Fibroblast of the aortic adventitia (primary cell): ENCODE measurements at regions not wholly inside any gene's neighbourhood (a gene's known extent, or its start where the extent isn't known, plus 50 kb on each side); places are given as distances from the start of the nearest gene placed in this dataset.
A peak's percentile ranks its signal among the peaks of the same experiment; 100 is the strongest.

Source experiments
- DNase-seq: peaks from one replicate; pipeline ENCODE4 v3.0.0-alpha.2; 2010; ENCODE audit warnings: low read depth
- H3K4me3 ChIP-seq: 2 replicates; pipeline ENCODE4 v1.5.1; 2011; ENCODE audit warnings: low read depth, mild to moderate bottlenecking, control low read depth, low read length, moderate library complexity
- TF ChIP-seq, protein P1 (sequence below): IDR thresholded peaks from 2 replicates; pipeline ENCODE4 v1.5.1; 2011; ENCODE audit warnings: mild to moderate bottlenecking, low read length, control low read depth, inconsistent platforms; ENCODE audit not compliant: insufficient read depth

GRCh38 chr3:22960105-22960984 is 242.8 kb upstream of the UBE2E2 start:
- TF ChIP-seq, protein P1, sequence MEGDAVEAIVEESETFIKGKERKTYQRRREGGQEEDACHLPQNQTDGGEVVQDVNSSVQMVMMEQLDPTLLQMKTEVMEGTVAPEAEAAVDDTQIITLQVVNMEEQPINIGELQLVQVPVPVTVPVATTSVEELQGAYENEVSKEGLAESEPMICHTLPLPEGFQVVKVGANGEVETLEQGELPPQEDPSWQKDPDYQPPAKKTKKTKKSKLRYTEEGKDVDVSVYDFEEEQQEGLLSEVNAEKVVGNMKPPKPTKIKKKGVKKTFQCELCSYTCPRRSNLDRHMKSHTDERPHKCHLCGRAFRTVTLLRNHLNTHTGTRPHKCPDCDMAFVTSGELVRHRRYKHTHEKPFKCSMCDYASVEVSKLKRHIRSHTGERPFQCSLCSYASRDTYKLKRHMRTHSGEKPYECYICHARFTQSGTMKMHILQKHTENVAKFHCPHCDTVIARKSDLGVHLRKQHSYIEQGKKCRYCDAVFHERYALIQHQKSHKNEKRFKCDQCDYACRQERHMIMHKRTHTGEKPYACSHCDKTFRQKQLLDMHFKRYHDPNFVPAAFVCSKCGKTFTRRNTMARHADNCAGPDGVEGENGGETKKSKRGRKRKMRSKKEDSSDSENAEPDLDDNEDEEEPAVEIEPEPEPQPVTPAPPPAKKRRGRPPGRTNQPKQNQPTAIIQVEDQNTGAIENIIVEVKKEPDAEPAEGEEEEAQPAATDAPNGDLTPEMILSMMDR, result peak; percentile 71
- no peak overlapping the region for H3K4me3 ChIP-seq
- peak; percentile 66 for DNase-seq

GRCh38 chr3:22962244-22962643 is 240.9 kb upstream of the UBE2E2 start:
- TF ChIP-seq, protein P1, result no peak
- H3K4me3 ChIP-seq, result no peak overlapping the region
- DNase-seq, result no peak

DNA sequence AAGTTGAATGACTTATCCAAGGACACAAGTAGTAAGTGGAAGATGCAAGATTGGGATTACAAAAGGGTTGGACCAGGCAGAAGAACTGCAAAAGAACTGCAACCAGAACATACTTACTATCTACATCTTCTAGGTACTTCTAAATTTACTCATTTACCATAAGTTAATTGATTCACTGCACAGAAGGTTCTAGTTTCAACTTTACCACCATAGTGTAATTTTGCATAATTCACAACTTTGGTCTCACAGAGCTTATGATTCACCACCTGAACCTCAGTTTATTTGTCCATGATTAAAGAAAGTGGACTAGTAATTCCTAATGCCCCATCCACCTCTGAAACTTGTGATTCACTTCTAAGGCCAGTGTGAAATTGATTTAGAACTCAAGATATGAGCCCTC is 236.8 kb upstream of the UBE2E2 start:
- H3K4me3 ChIP-seq, result no peak overlapping the region
- DNase-seq, result no peak
- TF ChIP-seq, protein P1, result no peak

DNA sequence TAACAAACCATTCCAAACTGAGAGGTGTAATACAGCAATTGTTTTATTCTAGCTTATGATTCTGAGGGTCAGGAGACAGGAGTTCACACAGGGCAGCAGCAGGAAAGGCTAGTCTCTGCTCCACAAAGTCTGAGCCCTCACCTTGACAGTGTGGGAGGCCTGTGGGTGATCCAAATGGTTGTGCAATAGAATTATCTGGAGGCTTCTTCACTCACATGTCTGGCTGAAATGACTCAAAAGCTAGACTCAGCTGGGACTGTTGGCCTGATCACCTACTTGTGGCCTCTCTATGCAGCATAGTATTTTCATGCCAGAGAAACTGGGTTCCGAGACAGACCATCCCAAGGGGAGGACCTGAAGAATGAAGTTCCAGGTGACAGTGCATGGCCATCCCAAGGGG is 233.9 kb upstream of the UBE2E2 start:
- no peak for DNase-seq
- TF ChIP-seq, protein P1, result no peak
- no peak overlapping the region for H3K4me3 ChIP-seq

- H3K4me3 ChIP-seq, result no peak overlapping the region
- no peak for DNase-seq
- TF ChIP-seq, protein P1, result no peak
Observed at GRCh38 chr3:22971497-22971896, 231.6 kb upstream of the UBE2E2 start.

- TF ChIP-seq, protein P1, result no peak
- no peak for DNase-seq
- H3K4me3 ChIP-seq, result no peak overlapping the region
Observed at GRCh38 chr3:22977042-22977441, 226.1 kb upstream of the UBE2E2 start.
